Suppressor macrophage (primary cell): ENCODE measurements at regions not wholly inside any gene's neighbourhood (a gene's known extent, or its start where the extent isn't known, plus 50 kb on each side); places are given as distances from the start of the nearest gene placed in this dataset.
"Not testable (repeated sequence)": the region's sequence is repeated elsewhere in the genome, so short reads cannot be mapped to it uniquely, and the experiment has no call there.

ENCODE experiments used
- DNase-seq, 4 experiments: peaks; one replicate each; pipeline ENCODE4 v3.0.0-alpha.2; 2020 to 2022

- DNase-seq, result not testable (repeated sequence)
Measured at GRCh38 chr15:75763635-75764600, 51.3 kb upstream of the CSPG4 start.

GRCh38 chr15:75763137-75763611, 50.5 kb upstream of the CSPG4 start:
- DNase-seq, result no peak
